Body of pancreas (tissue), 4 donors: ENCODE measurements at regions not wholly inside any gene's neighbourhood (a gene's known extent, or its start where the extent isn't known, plus 50 kb on each side); places are given as distances from the start of the nearest gene placed in this dataset.
A peak's percentile ranks its signal among the peaks of the same experiment; 100 is the strongest.

Experiments
- ATAC-seq: fragments of 150-250 bp; one replicate; pipeline ENCODE4 v1.9.1; 2016
- DNase-seq, 4 donors: peaks; one replicate each; pipeline ENCODE4 v3.0.0-alpha.2; 2019
- H3K27ac ChIP-seq, 4 donors: fragments of 200-600 bp; sonication (generic); 1 replicate in 3 of 4; 2 replicates in 1 of 4; pipeline versions ENCODE4 v1.5.1 to v1.6.1; 2016 to 2019; ENCODE audit warnings: mild to moderate bottlenecking in 1 of 4, mixed read lengths in 1 of 4, moderate library complexity in 1 of 4
- H3K27me3 ChIP-seq, 2 donors: fragments of 200-600 bp; sonication (generic); one replicate each; pipeline ENCODE4 v1.6.0; 2016; ENCODE audit warnings: mild to moderate bottlenecking in 1 of 2
- H3K36me3 ChIP-seq, 2 donors: fragments of 200-600 bp; sonication (generic); replicated peaks in 1 of 2; 2 replicates each; pipeline ENCODE4 v1.5.1; 2016; ENCODE audit warnings: low read depth in 2 of 2; ENCODE audit not compliant: insufficient read depth in 1 of 2
- H3K4me1 ChIP-seq: fragments of 200-600 bp; sonication (generic); one replicate; pipeline ENCODE4 v1.6.0; 2016
- H3K4me3 ChIP-seq, 2 donors: fragments of 200-600 bp; sonication (generic); 1 replicate in 1 of 2; 2 replicates in 1 of 2; pipeline ENCODE4 v1.5.1; 2016 to 2019
- H3K9me3 ChIP-seq, 3 donors: fragments of 200-600 bp; sonication (generic); 1 replicate in 2 of 3; 2 replicates in 1 of 3; pipeline ENCODE4 v1.5.1; 2016
- POLR2A ChIP-seq, 3 donors: fragments of 450-650 bp; IDR thresholded peaks; one replicate each; pipeline ENCODE4 v1.6.1; 2016; ENCODE audit warnings: antibody characterized with exemption in 3 of 3, mild to moderate bottlenecking in 2 of 3
- WGBS, 2 donors: methylation state at CpG; one replicate each; pipeline ENCODE4 v1.1.5; 2017; 5-methylcytosine and 5-hydroxymethylcytosine counted together
- intact Hi-C: fragments of 100-400 bp; cut with DNase I; formaldehyde crosslinking; loops from one replicate; pipeline ENCODE4 v1.15.1; 2023
- TF ChIP-seq, protein P1 (sequence below), 7 experiments: fragments of 450-650 bp in 4 of 7; fragments of 200-600 bp in 3 of 7; sonication (generic) in 3 of 7; IDR thresholded peaks; one replicate each; pipeline ENCODE4 v1.5.1; 2016 to 2019; ENCODE audit warnings: antibody characterized with exemption in 7 of 7

DNA sequence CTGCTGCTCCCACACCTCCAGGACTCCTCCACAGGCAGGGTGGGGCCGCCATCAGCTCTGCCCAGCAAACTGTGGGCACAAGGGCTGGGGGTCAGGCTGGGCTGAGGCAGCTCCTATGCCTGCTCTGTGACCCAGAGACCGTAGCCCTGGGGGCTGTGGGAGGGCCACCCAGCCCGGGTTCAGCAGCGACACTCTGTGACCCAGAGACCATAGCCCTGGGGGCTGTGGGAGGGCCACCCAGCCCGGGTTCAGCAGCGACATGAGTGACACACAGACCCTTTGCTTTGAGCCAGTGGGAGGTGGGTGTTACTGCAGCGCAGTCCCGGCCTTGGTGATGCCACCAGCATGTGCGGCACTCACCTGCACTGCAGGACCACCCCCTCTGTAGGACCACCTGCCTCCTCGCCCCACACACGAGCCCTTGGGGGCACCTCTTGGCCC, 118.9 kb upstream of the LPCAT1 start:
- peaks cover 11% of the 10 kb centered on the region for H3K4me1 ChIP-seq
- no peak for ATAC-seq
- no peaks in the 10 kb centered on the region for H3K36me3 ChIP-seq
- peaks cover 0 to 23% of the 10 kb centered on the region in 2 donors for H3K27me3 ChIP-seq
- no peak overlapping the region for H3K27ac ChIP-seq
- 68 to 70% methylated on average over 3 to 11 of the region's 11 CpGs for WGBS, 2 donors
- DNase-seq, result no peak
- TF ChIP-seq, protein P1, sequence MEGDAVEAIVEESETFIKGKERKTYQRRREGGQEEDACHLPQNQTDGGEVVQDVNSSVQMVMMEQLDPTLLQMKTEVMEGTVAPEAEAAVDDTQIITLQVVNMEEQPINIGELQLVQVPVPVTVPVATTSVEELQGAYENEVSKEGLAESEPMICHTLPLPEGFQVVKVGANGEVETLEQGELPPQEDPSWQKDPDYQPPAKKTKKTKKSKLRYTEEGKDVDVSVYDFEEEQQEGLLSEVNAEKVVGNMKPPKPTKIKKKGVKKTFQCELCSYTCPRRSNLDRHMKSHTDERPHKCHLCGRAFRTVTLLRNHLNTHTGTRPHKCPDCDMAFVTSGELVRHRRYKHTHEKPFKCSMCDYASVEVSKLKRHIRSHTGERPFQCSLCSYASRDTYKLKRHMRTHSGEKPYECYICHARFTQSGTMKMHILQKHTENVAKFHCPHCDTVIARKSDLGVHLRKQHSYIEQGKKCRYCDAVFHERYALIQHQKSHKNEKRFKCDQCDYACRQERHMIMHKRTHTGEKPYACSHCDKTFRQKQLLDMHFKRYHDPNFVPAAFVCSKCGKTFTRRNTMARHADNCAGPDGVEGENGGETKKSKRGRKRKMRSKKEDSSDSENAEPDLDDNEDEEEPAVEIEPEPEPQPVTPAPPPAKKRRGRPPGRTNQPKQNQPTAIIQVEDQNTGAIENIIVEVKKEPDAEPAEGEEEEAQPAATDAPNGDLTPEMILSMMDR (IDR thresholded peaks at IDR 0.05), result no peak
- TF ChIP-seq POLR2A (IDR thresholded peaks at IDR 0.05), result no peak
- no peak overlapping the region for H3K4me3 ChIP-seq
- no peaks in the 10 kb centered on the region for H3K9me3 ChIP-seq
- intact Hi-C loops, result no loop called here

DNA sequence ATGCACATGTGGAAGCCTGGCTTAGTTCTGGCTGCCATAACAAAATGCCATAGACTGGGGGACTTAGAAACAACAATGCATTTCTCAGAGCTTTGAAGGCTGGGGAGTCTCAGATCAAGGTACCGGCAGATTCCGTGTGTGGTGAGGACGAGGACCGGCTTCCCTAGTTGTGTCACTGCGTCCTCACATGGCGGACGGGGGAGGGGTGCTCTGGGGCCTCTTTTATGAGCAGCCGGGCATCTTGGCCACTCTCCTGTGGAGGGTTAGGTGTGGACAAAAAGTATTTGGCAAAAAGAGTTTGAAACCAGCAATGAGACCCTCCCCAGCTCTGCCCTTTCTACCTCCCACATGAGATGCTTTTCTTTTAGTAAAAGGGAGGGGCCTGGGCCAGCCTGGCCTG, 118.5 kb upstream of the LPCAT1 start:
- DNase-seq, result no peak
- peaks cover 11% of the 10 kb centered on the region for H3K4me1 ChIP-seq
- 56 to 65% methylated on average over 8 of the region's 8 CpGs for WGBS, 2 donors
- peaks cover 0 to 23% of the 10 kb centered on the region in 2 donors for H3K27me3 ChIP-seq
- H3K27ac ChIP-seq, result no peak overlapping the region
- H3K4me3 ChIP-seq, result no peak overlapping the region
- H3K36me3 ChIP-seq, result no peaks in the 10 kb centered on the region
- intact Hi-C loops, result no loop called here
- TF ChIP-seq POLR2A (IDR thresholded peaks at IDR 0.05), result no peak
- TF ChIP-seq, protein P1 (IDR thresholded peaks at IDR 0.05), result no peak
- no peaks in the 10 kb centered on the region for H3K9me3 ChIP-seq
- no peak for ATAC-seq

DNA sequence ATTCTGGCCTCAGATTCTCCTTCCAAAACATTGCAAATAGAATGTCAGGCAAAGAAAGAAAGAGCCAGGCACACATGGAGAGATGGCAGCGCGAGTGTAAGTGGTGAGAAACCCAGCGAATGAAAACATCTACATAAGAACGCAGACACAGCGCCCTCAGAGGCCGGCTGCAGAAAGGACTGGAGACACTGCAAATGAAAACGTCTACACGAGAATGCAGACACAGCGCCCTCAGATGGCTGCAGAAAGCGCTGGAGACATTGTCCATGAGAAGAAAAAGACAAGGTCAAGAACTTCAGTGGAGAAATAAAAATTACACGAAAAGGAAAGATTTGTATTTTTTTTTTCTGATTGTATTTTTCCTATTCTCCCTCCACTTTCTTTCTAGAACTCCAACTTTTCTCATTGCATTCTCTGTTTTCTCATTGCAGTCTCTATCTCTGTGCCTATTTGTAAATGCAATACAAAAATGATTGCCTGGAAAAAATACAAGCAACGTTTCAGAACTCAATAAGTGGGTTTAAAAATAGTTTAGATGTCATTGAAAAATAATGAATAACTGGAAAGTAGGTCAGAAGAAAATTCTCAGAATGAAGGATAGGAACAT, 117.9 kb upstream of the LPCAT1 start:
- Histone ChIP-seq H3K27ac (no peak overlapping the region), H3K4me1 (peaks cover 11% of the 10 kb centered on the region), H3K9me3 (no peaks in the 10 kb centered on the region), H3K27me3 (peaks cover 0 to 23% of the 10 kb centered on the region in 2 donors), H3K4me3 (no peak overlapping the region), H3K36me3 (no peaks in the 10 kb centered on the region)
- peak; percentile 82 to 90 (median 86) for DNase-seq
- no peak for TF ChIP-seq POLR2A (IDR thresholded peaks at IDR 0.05)
- TF ChIP-seq, protein P1 (IDR thresholded peaks at IDR 0.05), result peak; percentile 68 to 95 (median 90)
- peak; percentile 77 for ATAC-seq
- WGBS, 2 donors, result 1% methylated on average over 12 of the region's 12 CpGs
- intact Hi-C loops, result no loop called here

DNA sequence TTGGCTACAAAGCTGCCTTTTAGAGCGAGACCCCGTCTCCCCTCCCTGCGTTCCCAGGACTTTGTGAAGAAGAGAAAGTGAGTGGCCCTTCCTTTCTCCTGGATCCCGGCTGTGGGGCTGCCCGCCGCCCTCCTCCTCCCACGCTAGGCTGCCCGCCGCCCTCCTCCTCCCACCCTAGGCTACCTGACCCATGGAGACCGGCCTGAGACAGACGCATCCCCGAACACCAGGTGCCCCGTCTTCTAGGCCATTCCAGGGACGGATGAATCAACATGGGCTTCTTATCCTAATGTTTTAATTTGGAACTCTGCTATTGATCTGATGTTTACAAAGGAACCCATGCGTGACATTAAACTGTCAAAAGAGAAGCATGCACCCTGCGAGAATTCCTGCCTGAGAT, 117.3 kb upstream of the LPCAT1 start:
- no peak for TF ChIP-seq POLR2A (IDR thresholded peaks at IDR 0.05)
- no peaks in the 10 kb centered on the region for H3K36me3 ChIP-seq
- H3K27ac ChIP-seq, result no peak overlapping the region
- DNase-seq (no peak), ATAC-seq (no peak)
- 64 to 65% methylated on average over 15 to 16 of the region's 16 CpGs for WGBS, 2 donors
- H3K27me3 ChIP-seq, result peaks cover 0 to 23% of the 10 kb centered on the region in 2 donors
- intact Hi-C loops, result no loop called here
- H3K4me3 ChIP-seq, result no peak overlapping the region
- no peaks in the 10 kb centered on the region for H3K9me3 ChIP-seq
- peaks cover 11% of the 10 kb centered on the region for H3K4me1 ChIP-seq

DNA sequence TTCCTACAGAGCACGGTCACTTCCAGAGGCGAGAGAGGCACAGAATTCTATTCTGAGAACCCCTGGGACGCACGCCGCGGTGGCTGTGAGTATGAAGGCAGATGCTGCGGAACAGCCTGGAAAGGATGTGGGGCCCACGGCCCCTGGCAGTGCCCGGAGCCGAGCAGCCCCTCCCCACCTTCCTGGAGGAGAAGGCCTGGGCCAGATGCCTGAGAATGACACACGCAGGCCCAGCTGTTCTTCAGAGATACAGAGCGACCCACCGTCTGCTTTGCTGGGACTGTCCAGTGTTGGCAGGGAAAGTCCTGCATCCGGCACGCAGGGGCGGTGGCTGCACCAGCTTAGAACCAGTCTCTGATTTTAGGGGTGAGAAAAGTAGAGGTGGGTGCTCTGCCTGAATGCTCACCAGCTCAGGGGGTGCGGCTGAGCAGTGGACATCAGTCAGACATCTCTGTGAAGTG, 116.7 kb upstream of the LPCAT1 start:
- 48 to 68% methylated on average over 2 to 17 of the region's 17 CpGs for WGBS, 2 donors
- H3K36me3 ChIP-seq, result no peaks in the 10 kb centered on the region
- DNase-seq, result peak in 1 of 4 donors; percentile 4

More for the DNA sequence above, 116.7 kb upstream of the LPCAT1 start:
- ATAC-seq, result no peak
- intact Hi-C loops, result no loop called here
- no peak overlapping the region for H3K27ac ChIP-seq
- no peaks in the 10 kb centered on the region for H3K9me3 ChIP-seq
- TF ChIP-seq, protein P1 (IDR thresholded peaks at IDR 0.05), result no peak
- TF ChIP-seq POLR2A (IDR thresholded peaks at IDR 0.05), result no peak
- H3K4me3 ChIP-seq, result no peak overlapping the region
- peaks cover 11% of the 10 kb centered on the region for H3K4me1 ChIP-seq
- H3K27me3 ChIP-seq, result peaks cover 0 to 23% of the 10 kb centered on the region in 2 donors
